ENCODE measurements at regions not wholly inside any gene's neighbourhood (a gene's known extent, or its start where the extent isn't known, plus 50 kb on each side); places are given as distances from the start of the nearest gene placed in this dataset.

DNA sequence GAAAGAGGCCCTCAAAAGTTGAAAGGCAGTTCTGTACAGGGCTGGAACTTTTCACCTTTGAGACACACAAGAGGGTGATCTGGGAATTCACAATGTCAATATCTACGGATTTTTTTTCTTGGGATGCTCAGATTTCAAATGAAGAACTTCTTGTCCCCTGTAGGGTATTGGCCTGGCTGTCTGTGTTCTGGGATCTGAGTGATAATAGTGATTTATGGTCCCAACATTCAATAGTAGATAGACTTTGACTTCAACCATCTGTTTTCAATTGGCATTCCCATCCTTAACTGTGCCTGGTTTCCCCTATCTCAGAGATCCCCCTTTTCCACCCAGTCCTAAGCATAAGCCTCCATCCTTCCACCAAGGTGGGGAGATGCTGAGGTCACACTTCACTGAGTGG lies 274.1 kb downstream of the COG6 start:
- H3K27me3 ChIP-seq (ENCODE audit: insufficient read depth, low read length) = no peaks in the 10 kb centered on the region
- H3K4me1 Mint-ChIP-seq (ENCODE audit: low read depth, unreplicated experiment) = no peaks in the 10 kb centered on the region

DNA sequence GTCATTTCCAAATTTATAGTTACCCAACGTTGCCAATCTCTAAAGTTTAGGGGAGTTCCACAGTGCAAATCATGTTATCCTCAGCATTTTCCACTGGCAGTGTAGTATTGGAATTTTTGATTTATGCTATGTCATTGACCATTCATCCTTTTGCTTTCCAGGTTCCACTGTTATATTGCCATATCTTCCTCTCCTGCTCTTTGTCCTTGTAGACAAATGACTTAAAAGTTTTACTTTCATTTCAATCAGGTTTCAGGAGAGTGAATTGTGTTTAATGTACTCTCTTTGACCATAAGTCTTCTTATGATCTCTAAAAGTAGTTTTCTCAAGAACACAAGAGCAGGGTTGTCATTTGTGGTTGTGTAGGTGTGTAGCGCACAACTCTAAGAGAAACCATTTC lies 274.6 kb downstream of the COG6 start:
- Histone ChIP-seq H3K4me3 (ENCODE audit: insufficient read depth, low read depth, low read length) (no peak overlapping the region), H4K20me1 (ENCODE audit: insufficient read depth, low read length) (no peaks in the 10 kb centered on the region), H2AFZ (ENCODE audit: low read depth, low read length) (no peak overlapping the region), H3K4me2 (ENCODE audit: low read length) (no peak overlapping the region), H3K27me3 (ENCODE audit: insufficient read depth, low read length) (no peaks in the 10 kb centered on the region), H3K27ac (ENCODE audit: low read depth, low read length) (no peak overlapping the region), H3K9me3 (ENCODE audit: insufficient read depth, low read depth, low read length) (no peaks in the 10 kb centered on the region), H3K36me3 (ENCODE audit: insufficient read depth, low read length) (no peaks in the 10 kb centered on the region), H3K79me2 (ENCODE audit: insufficient read depth, low read length) (no peaks in the 10 kb centered on the region), H3K4me1 (ENCODE audit: insufficient read depth, low read length) (no peaks in the 10 kb centered on the region), H3K9ac (ENCODE audit: low read length) (no peak overlapping the region)
- Mint-ChIP-seq H3K27me3 (ENCODE audit: low read depth, unreplicated experiment) (no peaks in the 10 kb centered on the region), H3K27ac (ENCODE audit: unreplicated experiment) (no peak overlapping the region), H3K4me1 (ENCODE audit: low read depth, unreplicated experiment) (no peaks in the 10 kb centered on the region), H3K9me3 (ENCODE audit: unreplicated experiment) (peaks cover 4% of the 10 kb centered on the region), H3K4me3 (ENCODE audit: unreplicated experiment) (no peak overlapping the region), H3K36me3 (ENCODE audit: low read depth, unreplicated experiment) (no peaks in the 10 kb centered on the region)
- FAIRE-seq = no peak
- DNase-seq (ENCODE audit: low read depth) = no peak
- TF ChIP-seq, protein P1, sequence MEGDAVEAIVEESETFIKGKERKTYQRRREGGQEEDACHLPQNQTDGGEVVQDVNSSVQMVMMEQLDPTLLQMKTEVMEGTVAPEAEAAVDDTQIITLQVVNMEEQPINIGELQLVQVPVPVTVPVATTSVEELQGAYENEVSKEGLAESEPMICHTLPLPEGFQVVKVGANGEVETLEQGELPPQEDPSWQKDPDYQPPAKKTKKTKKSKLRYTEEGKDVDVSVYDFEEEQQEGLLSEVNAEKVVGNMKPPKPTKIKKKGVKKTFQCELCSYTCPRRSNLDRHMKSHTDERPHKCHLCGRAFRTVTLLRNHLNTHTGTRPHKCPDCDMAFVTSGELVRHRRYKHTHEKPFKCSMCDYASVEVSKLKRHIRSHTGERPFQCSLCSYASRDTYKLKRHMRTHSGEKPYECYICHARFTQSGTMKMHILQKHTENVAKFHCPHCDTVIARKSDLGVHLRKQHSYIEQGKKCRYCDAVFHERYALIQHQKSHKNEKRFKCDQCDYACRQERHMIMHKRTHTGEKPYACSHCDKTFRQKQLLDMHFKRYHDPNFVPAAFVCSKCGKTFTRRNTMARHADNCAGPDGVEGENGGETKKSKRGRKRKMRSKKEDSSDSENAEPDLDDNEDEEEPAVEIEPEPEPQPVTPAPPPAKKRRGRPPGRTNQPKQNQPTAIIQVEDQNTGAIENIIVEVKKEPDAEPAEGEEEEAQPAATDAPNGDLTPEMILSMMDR (IDR thresholded peaks at IDR 0.05; ENCODE audit: insufficient read depth, low read depth, low read length) = no peak

More for the DNA sequence above, 274.1 kb downstream of the COG6 start:
- TF ChIP-seq, protein P1 (IDR thresholded peaks at IDR 0.05; ENCODE audit: insufficient read depth, low read depth, low read length) = no peak
- no peak for TF ChIP-seq EZH2 (IDR thresholded peaks at IDR 0.05; ENCODE audit: insufficient read depth, low read length)
- H3K9me3 ChIP-seq (ENCODE audit: insufficient read depth, low read depth, low read length) = no peaks in the 10 kb centered on the region
- no peaks in the 10 kb centered on the region for H3K36me3 ChIP-seq (ENCODE audit: insufficient read depth, low read length)
- Mint-ChIP-seq H3K9me3 (ENCODE audit: unreplicated experiment) (peaks cover 4% of the 10 kb centered on the region), H3K27me3 (ENCODE audit: low read depth, unreplicated experiment) (no peaks in the 10 kb centered on the region), H3K36me3 (ENCODE audit: low read depth, unreplicated experiment) (no peaks in the 10 kb centered on the region), H3K27ac (ENCODE audit: unreplicated experiment) (no peak overlapping the region), H3K4me3 (ENCODE audit: unreplicated experiment) (no peak overlapping the region)
- no peaks in the 10 kb centered on the region for H3K4me1 ChIP-seq (ENCODE audit: insufficient read depth, low read length)
- no peak overlapping the region for H3K9ac ChIP-seq (ENCODE audit: low read length)
- no peak overlapping the region for H3K4me3 ChIP-seq (ENCODE audit: insufficient read depth, low read depth, low read length)
- no peaks in the 10 kb centered on the region for H3K79me2 ChIP-seq (ENCODE audit: insufficient read depth, low read length)
- H3K27ac ChIP-seq (ENCODE audit: low read depth, low read length) = no peak overlapping the region
- no peak for DNase-seq (ENCODE audit: low read depth)
- no peaks in the 10 kb centered on the region for H4K20me1 ChIP-seq (ENCODE audit: insufficient read depth, low read length)
- no peak overlapping the region for H3K4me2 ChIP-seq (ENCODE audit: low read length)
- no peak for FAIRE-seq
- H2AFZ ChIP-seq (ENCODE audit: low read depth, low read length) = no peak overlapping the region

DNA sequence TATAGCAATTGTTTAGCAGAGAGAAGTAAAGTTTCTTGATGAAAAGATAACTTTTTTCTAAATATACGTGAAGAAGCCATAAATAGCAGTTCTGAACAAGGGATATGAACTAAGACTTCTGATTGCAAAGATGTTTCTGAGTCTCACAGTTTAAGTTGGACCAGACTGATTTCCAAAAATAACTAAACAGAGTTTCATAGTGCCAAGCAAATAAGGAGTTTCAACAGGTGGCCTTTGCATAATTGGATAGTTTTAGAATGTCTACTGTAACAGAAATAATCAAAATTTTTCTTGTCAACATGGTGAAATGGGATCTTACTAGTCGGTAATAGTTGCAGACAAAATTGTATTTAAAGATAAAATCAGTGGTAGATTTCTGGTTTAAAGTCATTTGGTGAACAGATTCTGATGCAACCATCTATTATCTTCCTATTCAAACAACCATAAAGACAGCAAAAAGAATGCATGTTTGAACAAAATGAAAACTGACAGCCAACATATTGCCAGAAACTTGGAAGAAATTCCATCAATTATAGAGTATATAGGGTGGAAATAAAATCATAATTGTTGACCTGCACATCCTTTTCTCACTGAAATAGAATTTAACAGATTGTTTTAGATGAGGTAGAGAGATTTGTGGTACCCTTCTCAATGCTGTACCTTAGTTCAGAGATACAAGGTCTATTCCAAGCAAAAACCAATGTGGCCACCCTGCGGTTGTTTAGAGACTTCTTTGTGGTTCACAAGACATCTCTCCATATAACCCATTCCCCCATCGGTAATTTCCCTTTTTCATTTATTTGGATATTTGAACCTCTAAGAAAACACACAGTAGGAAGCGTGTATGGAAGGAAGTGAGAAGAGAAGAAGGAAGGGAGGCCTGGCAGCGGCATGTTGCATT lies 275.3 kb downstream of the COG6 start:
- TF ChIP-seq EZH2 (IDR thresholded peaks at IDR 0.05; ENCODE audit: insufficient read depth, low read length) = no peak
- TF ChIP-seq, protein P1 (IDR thresholded peaks at IDR 0.05; ENCODE audit: insufficient read depth, low read depth, low read length) = no peak

More for the DNA sequence above, 275.3 kb downstream of the COG6 start:
- Mint-ChIP-seq H3K36me3 (ENCODE audit: low read depth, unreplicated experiment) (no peaks in the 10 kb centered on the region), H3K9me3 (ENCODE audit: unreplicated experiment) (no peaks in the 10 kb centered on the region), H3K4me1 (ENCODE audit: low read depth, unreplicated experiment) (no peaks in the 10 kb centered on the region), H3K27me3 (ENCODE audit: low read depth, unreplicated experiment) (no peaks in the 10 kb centered on the region), H3K27ac (ENCODE audit: unreplicated experiment) (no peak overlapping the region), H3K4me3 (ENCODE audit: unreplicated experiment) (no peak overlapping the region)
- H3K27me3 ChIP-seq (ENCODE audit: insufficient read depth, low read length) = no peaks in the 10 kb centered on the region
- FAIRE-seq = no peak
- no peak overlapping the region for H3K4me2 ChIP-seq (ENCODE audit: low read length)
- no peak overlapping the region for H3K27ac ChIP-seq (ENCODE audit: low read depth, low read length)
- H3K79me2 ChIP-seq (ENCODE audit: insufficient read depth, low read length) = no peaks in the 10 kb centered on the region
- H3K36me3 ChIP-seq (ENCODE audit: insufficient read depth, low read length) = no peaks in the 10 kb centered on the region
- no peak overlapping the region for H3K9ac ChIP-seq (ENCODE audit: low read length)
- no peaks in the 10 kb centered on the region for H4K20me1 ChIP-seq (ENCODE audit: insufficient read depth, low read length)
- no peak overlapping the region for H3K4me3 ChIP-seq (ENCODE audit: insufficient read depth, low read depth, low read length)
- no peak overlapping the region for H2AFZ ChIP-seq (ENCODE audit: low read depth, low read length)
- no peaks in the 10 kb centered on the region for H3K4me1 ChIP-seq (ENCODE audit: insufficient read depth, low read length)
- no peaks in the 10 kb centered on the region for H3K9me3 ChIP-seq (ENCODE audit: insufficient read depth, low read depth, low read length)
- DNase-seq (ENCODE audit: low read depth) = no peak

All from astrocyte (in vitro differentiated cells and primary cell).